ENCODE measurements at regions not wholly inside any gene's neighbourhood (a gene's known extent, or its start where the extent isn't known, plus 50 kb on each side); places are given as distances from the start of the nearest gene placed in this dataset.

- DNase-seq (no peak), ATAC-seq (no peak)
- Mint-ChIP-seq H3K4me3 (no peak overlapping the region), H3K36me3 (no peaks in the 10 kb centered on the region), H3K9me3 (ENCODE audit: low read depth) (no peaks in the 10 kb centered on the region), H3K4me1 (no peaks in the 10 kb centered on the region), H3K27me3 (no peaks in the 10 kb centered on the region), H3K27ac (no peak overlapping the region)
- CTCF ChIA-PET: no interaction called here
Measured at GRCh38 chr6:47126647-47127391, 84.7 kb upstream of the ADGRF1 start.

GRCh38 chr6:47118611-47119010 lies 76.5 kb upstream of the ADGRF1 start:
- Mint-ChIP-seq H3K9me3 (ENCODE audit: low read depth) (no peaks in the 10 kb centered on the region), H3K4me3 (no peak overlapping the region), H3K27me3 (no peaks in the 10 kb centered on the region), H3K4me1 (no peaks in the 10 kb centered on the region), H3K27ac (no peak overlapping the region), H3K36me3 (no peaks in the 10 kb centered on the region)
- DNase-seq (no peak), ATAC-seq (no peak)
- CTCF ChIA-PET: no interaction called here

GRCh38 chr6:47117314-47117713 lies 75.2 kb upstream of the ADGRF1 start:
- H3K27me3 Mint-ChIP-seq: no peaks in the 10 kb centered on the region
- DNase-seq (no peak), ATAC-seq (no peak)
- H3K36me3 Mint-ChIP-seq: no peaks in the 10 kb centered on the region
- no peaks in the 10 kb centered on the region for H3K9me3 Mint-ChIP-seq (ENCODE audit: low read depth)
- CTCF ChIA-PET: no interaction called here
- no peak overlapping the region for H3K27ac Mint-ChIP-seq
- H3K4me1 Mint-ChIP-seq: no peaks in the 10 kb centered on the region
- H3K4me3 Mint-ChIP-seq: no peak overlapping the region

GRCh38 chr6:47116606-47117005 lies 74.5 kb upstream of the ADGRF1 start:
- no peak overlapping the region for H3K4me3 Mint-ChIP-seq
- H3K36me3 Mint-ChIP-seq: no peaks in the 10 kb centered on the region
- no peak for ATAC-seq
- DNase-seq: no peak
- peaks cover 5% of the 10 kb centered on the region for H3K27me3 Mint-ChIP-seq
- no peaks in the 10 kb centered on the region for H3K9me3 Mint-ChIP-seq (ENCODE audit: low read depth)
- no peaks in the 10 kb centered on the region for H3K4me1 Mint-ChIP-seq
- H3K27ac Mint-ChIP-seq: no peak overlapping the region
- CTCF ChIA-PET: no interaction called here

GRCh38 chr6:47116086-47116485 lies 74.0 kb upstream of the ADGRF1 start:
- Mint-ChIP-seq H3K4me1 (no peaks in the 10 kb centered on the region), H3K27me3 (peaks cover 9% of the 10 kb centered on the region), H3K36me3 (no peaks in the 10 kb centered on the region), H3K9me3 (ENCODE audit: low read depth) (no peaks in the 10 kb centered on the region), H3K4me3 (no peak overlapping the region), H3K27ac (no peak overlapping the region)
- CTCF ChIA-PET: no interaction called here
- DNase-seq (no peak), ATAC-seq (no peak)

GRCh38 chr6:47114460-47114859 lies 72.3 kb upstream of the ADGRF1 start:
- Mint-ChIP-seq H3K27me3 (peaks cover 9% of the 10 kb centered on the region), H3K36me3 (no peaks in the 10 kb centered on the region), H3K4me3 (no peak overlapping the region), H3K9me3 (ENCODE audit: low read depth) (no peaks in the 10 kb centered on the region), H3K27ac (no peak overlapping the region), H3K4me1 (no peaks in the 10 kb centered on the region)
- no peak for DNase-seq
- no peak for ATAC-seq
- CTCF ChIA-PET: no interaction called here

GRCh38 chr6:47112317-47112716 lies 70.2 kb upstream of the ADGRF1 start:
- Mint-ChIP-seq H3K4me1 (no peaks in the 10 kb centered on the region), H3K36me3 (no peaks in the 10 kb centered on the region), H3K27me3 (peaks cover 11% of the 10 kb centered on the region), H3K9me3 (ENCODE audit: low read depth) (no peaks in the 10 kb centered on the region), H3K27ac (no peak overlapping the region), H3K4me3 (no peak overlapping the region)
- ATAC-seq (no peak), DNase-seq (no peak)
- CTCF ChIA-PET: no interaction called here

GRCh38 chr6:47111685-47112084 lies 69.6 kb upstream of the ADGRF1 start:
- no peak overlapping the region for H3K27ac Mint-ChIP-seq
- H3K9me3 Mint-ChIP-seq (ENCODE audit: low read depth): no peaks in the 10 kb centered on the region
- H3K27me3 Mint-ChIP-seq: peaks cover 11% of the 10 kb centered on the region
- no peaks in the 10 kb centered on the region for H3K36me3 Mint-ChIP-seq
- ATAC-seq (no peak), DNase-seq (no peak)
- H3K4me1 Mint-ChIP-seq: no peaks in the 10 kb centered on the region
- CTCF ChIA-PET: no interaction called here
- H3K4me3 Mint-ChIP-seq: no peak overlapping the region

- ATAC-seq: no peak
- CTCF ChIA-PET: no interaction called here
- DNase-seq: no peak
- H3K27me3 Mint-ChIP-seq: peaks cover 11% of the 10 kb centered on the region
- no peaks in the 10 kb centered on the region for H3K9me3 Mint-ChIP-seq (ENCODE audit: low read depth)
- no peaks in the 10 kb centered on the region for H3K36me3 Mint-ChIP-seq
- H3K4me1 Mint-ChIP-seq: no peaks in the 10 kb centered on the region
- no peak overlapping the region for H3K4me3 Mint-ChIP-seq
- H3K27ac Mint-ChIP-seq: no peak overlapping the region
Measured at GRCh38 chr6:47109281-47109680, 67.1 kb upstream of the ADGRF1 start.

GRCh38 chr6:47106721-47107197 lies 64.6 kb upstream of the ADGRF1 start:
- Mint-ChIP-seq H3K27me3 (peaks cover 7% of the 10 kb centered on the region), H3K9me3 (ENCODE audit: low read depth) (no peaks in the 10 kb centered on the region), H3K4me3 (no peak overlapping the region), H3K36me3 (no peaks in the 10 kb centered on the region), H3K4me1 (no peaks in the 10 kb centered on the region), H3K27ac (no peak overlapping the region)
- DNase-seq (no peak), ATAC-seq (no peak)
- CTCF ChIA-PET: no interaction called here

GRCh38 chr6:47106216-47106615 lies 64.1 kb upstream of the ADGRF1 start:
- Mint-ChIP-seq H3K9me3 (ENCODE audit: low read depth) (no peaks in the 10 kb centered on the region), H3K36me3 (no peaks in the 10 kb centered on the region), H3K4me3 (no peak overlapping the region), H3K4me1 (no peaks in the 10 kb centered on the region), H3K27me3 (peaks cover 2% of the 10 kb centered on the region), H3K27ac (no peak overlapping the region)
- no peak for DNase-seq
- CTCF ChIA-PET: no interaction called here
- no peak for ATAC-seq

GRCh38 chr6:47105469-47106178 lies 63.5 kb upstream of the ADGRF1 start:
- no peaks in the 10 kb centered on the region for H3K36me3 Mint-ChIP-seq

GRCh38 chr6:47103931-47104330 lies 61.8 kb upstream of the ADGRF1 start:
- H3K9me3 Mint-ChIP-seq (ENCODE audit: low read depth): no peaks in the 10 kb centered on the region
- no peak overlapping the region for H3K27ac Mint-ChIP-seq
- DNase-seq (no peak), ATAC-seq (no peak)
- H3K27me3 Mint-ChIP-seq: peaks cover 2% of the 10 kb centered on the region
- CTCF ChIA-PET: no interaction called here
- H3K4me1 Mint-ChIP-seq: no peaks in the 10 kb centered on the region
- H3K4me3 Mint-ChIP-seq: no peak overlapping the region
- H3K36me3 Mint-ChIP-seq: no peaks in the 10 kb centered on the region

More at GRCh38 chr6:47105469-47106178, 63.5 kb upstream of the ADGRF1 start:
- Mint-ChIP-seq H3K9me3 (ENCODE audit: low read depth) (no peaks in the 10 kb centered on the region), H3K4me3 (no peak overlapping the region), H3K27me3 (peaks cover 2% of the 10 kb centered on the region), H3K27ac (no peak overlapping the region), H3K4me1 (no peaks in the 10 kb centered on the region)
- DNase-seq (no peak), ATAC-seq (no peak)
- CTCF ChIA-PET: no interaction called here

GRCh38 chr6:47102331-47102730 lies 60.2 kb upstream of the ADGRF1 start:
- Mint-ChIP-seq H3K4me1 (no peaks in the 10 kb centered on the region), H3K27ac (no peak overlapping the region), H3K9me3 (ENCODE audit: low read depth) (no peaks in the 10 kb centered on the region), H3K36me3 (no peaks in the 10 kb centered on the region), H3K4me3 (no peak overlapping the region), H3K27me3 (no peaks in the 10 kb centered on the region)
- DNase-seq (no peak), ATAC-seq (no peak)
- CTCF ChIA-PET: interaction anchor here (1.0 kb wide), 1 partner anchor 9 kb away, joined by 3 read pairs; no protein-coding TSS in a partner anchor
